NCI-H2171 (cell line): ENCODE measurements at regions not wholly inside any gene's neighbourhood (a gene's known extent, or its start where the extent isn't known, plus 50 kb on each side); places are given as distances from the start of the nearest gene placed in this dataset.
"Not testable (repeated sequence)": the region's sequence is repeated elsewhere in the genome, so short reads cannot be mapped to it uniquely, and the experiment has no call there.

ENCODE experiments used
- DNase-seq: peaks from one replicate; lab custom pipeline; 2025; lab: John Stamatoyannopoulos, UW

DNA sequence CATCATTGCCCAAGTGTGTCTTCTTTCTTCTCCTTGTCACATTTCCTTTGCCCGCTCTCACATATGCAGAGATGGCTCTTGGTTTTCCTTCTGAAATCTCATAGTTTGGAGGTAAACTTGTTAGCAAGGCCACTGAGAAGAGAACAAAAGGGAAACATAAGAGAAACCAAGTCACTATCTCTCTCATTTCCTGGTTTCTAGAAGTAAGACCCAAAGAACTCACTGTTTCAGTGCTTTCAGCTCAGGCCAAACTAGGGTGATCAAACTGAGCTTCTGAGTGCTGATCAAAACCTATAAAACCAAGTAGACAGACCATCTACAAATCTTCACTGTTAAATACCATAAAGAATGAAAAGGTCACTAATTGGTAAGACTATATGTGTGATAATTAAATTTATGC, 275.4 kb upstream of the BTG1 start:
- DNase-seq, result no peak

DNA sequence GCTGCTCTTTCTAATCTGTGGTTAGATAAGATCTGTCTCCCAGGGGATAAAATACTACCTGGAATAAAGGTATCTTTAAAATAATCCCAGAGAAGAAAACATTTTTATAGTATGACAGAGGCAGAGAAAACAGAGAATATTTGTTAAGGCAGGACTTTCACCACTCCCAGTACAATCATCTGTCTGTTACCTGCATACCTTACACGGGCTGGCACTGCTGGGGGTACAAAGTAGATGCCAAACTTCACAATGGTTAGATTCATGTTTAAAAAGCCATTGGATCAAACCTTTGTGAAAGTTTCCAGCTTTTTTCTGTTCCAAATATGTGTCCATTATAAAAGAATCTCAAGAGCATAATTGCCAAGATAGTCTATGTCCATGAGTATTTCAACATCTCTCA, 273.6 kb upstream of the BTG1 start:
- DNase-seq, result no peak

DNA sequence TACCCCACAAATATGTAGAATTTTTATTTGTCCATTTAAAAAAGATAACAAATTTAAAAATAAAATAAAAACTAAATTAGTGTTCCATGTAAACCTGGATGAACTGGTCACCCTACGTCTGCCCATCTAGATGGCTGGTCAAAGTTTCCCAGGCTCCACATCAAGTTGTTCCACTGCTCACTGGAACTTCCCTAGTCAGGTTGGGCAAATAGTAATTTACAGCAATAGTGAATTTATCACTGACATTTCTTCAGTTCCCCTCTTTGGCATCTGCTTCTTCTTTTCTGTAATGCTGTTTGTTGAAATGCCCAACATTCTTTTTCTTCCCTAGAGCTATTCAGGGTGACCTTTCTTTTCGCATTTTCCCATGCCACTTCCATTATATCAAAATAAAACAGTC, 272.7 kb upstream of the BTG1 start:
- DNase-seq, result no peak

DNA sequence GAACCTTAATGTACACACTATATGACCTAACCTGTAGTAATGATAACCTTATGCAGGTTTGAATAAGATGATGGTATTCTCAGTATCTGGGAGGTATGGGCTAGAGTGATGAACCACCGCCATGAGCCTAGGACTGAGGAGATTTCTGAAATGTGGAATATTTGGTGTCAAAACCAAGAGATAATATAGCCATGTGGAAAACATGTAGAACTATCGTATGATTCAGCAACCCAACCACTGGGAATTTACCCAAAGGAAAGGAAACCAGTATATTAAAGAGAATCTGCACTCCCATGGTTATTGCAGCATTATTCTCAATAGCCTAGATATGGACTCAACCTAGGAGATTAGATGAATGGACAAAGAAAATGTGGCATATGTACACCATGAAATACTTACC, 271.7 kb upstream of the BTG1 start:
- DNase-seq, result no peak

DNA sequence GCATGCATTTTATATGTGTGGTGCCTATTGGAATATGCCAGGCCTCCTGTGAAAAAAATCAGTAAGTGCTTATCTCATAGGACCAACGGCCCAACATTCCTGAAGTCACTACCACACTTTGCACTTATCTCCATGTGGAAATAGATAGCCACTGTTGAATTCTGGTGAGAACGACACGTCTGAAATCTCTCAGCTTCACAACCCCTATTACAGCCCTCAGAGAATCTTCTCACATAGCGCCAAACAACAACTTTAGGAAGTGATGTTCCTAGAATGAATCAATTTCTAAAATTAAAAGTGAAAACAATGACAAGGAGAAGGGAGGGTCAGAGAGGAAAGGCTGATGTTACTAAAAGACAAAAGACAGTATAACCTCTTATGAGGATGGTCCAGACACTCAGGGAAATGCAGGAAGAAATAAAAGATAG, 270.8 kb upstream of the BTG1 start:
- DNase-seq, result no peak

DNA sequence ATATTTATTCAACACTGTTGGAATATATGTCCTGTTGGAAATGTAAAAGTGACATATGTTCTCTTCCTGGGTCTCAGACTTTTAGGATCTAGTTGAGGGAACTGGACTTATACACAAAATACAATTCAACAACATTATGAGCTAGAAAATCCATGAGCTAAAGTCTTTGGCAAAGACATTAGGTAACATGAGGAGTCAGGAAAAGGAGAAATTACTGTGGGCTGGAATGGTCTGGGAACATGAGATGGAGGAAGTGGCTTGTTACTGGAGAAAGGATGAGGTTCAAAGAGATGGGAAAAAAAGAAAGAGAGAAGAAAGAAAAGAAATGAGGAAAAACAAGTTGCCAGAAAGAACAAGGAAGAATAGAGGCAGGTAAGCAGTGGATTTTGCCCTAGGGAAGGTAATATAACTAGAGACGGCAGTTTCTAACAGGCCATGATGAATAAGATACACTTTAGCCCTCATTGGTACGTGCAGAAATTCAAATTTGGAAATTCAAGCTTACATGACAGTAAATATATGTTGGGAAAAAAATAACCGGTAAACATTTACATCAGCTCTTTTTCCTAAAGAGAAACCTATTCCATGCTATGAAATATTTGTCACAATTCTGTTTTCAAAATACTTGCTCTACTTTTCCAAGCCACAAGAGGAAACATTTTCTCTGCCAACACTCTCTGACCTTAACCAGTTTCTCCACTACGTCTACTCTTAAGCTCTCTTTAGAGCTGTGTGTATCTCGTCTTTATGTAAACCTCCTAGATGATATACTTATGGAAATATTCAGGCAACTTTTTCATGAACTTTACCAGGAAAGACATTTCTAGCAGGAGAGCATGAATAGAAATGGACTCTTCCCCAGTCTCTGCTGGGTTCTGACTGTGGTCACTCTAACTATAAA, 268.8 kb upstream of the BTG1 start:
- DNase-seq, result no peak

DNA sequence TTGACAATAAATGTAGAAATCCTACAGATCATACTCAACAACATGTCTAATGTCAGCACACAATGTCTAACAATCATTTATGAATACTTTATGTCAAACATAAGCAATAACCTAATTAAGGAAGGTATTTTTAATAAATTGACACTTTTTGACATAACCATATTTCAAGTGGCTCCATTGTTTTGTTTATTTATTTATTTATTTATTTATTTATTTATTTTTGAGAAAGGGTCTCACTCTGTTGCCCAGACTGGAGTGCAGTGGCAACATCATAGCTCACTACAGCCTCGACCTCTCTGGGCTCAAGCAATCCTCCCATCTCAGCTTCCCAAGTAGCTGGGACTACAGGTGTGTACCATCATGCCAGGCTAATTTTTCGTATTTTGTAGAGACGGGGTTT, 267.6 kb upstream of the BTG1 start:
- DNase-seq, result no peak

DNA sequence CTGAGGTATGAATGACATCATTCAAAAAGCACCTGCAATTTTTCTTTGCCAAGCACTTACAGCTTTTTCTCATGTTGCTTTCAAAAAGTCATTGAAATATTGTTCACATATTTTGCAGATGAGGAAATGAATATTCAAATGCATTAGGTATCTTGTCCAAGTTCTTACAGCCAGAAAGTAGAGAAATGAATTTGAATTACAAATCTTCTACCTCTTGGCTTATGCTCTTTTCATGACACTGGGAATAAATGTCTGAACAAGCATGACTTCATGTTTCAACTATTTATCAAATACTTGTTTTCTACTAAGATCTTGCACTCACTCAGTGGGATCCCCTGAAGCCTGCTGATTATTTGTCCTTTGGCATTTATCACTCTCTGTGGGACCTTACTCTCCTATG, 267.2 kb upstream of the BTG1 start:
- no peak for DNase-seq

DNA sequence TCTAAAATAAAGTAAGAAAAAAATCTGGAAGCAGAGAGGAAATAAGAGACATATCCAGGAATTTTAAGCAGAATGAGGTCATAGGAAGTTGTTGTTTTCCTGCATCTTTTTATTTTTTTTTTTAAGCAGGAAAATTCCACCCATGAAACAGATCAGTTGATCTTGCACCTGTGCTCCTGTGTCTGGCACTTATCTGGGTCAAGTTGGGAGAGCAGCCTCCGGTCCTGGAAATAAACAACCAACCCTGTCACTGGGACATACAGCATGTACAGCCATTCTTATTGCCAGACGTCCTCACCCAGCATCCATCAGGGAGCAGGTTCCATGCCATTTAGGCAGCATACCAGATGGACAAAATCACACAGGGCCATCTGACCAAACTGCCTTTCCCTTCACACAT, 266.0 kb upstream of the BTG1 start:
- no peak for DNase-seq

DNA sequence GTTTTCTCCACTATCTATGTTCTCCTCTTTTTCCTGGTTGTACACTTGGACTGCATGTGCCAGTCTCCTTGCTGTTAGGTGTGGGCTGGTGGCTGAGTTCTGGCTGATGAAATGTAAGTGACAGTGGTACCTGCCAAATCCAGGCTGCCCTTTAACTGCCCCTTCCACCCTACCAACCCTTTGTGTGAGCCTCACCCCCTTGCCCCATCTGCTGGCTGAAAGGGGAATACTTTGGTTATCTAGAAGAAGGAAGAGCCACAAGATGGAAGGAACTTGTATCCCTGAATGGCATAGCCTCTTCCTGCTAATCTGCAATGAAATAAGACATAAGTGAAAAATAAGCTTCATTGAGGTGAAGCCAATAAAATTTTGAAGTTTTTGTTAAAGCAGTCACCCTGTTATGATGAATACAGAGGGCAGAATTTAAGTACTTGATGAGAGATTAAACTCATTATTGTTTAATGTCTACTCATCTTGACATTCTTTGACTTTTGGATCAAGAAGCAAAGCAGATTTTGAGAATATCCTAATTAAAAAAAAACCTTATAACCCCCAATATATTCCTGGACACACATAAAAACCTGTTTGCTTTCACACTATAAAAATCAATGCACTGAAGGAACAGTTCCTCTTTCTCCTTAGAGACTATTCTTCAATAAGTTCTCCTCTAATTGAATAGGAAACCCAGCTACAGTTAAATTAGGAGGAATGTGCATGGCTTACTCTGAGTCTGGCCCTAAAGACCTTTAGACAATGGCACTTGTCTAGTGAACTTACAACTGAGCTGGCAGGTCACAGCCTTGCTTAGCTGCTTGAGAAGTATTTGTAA, 262.6 kb upstream of the BTG1 start:
- DNase-seq, result no peak

DNA sequence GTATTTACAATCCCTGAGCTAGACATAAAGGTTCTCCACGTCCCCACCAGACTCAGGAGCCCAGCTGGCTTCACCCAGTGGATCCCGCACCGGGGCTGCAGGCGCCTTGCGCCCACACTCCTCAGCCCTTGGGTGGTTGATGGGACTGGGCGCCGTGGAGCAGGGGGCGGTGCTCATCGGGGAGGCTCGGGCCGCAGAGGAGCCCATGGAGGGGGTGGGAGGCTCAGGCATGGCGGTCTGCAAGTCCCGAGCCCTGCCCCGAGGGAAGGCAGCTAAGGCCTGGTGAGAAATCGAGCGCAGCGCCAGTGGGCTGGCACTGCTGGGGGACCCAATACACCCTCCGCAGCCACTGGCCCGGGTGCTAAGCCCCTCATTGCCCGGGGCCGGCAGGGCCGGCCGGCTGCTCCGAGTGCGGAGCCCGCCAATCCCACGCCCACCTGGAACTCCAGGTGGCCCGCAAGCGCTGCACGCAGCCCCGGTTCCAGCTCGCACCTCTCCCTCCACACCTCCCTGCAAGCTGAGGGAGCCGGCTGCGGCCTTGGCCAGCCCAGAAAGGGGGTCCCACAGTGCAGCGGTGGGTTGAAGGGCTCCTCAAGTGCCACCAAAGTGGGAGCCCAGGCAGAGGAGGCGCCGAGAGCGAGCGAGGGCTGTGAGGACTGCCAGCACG, 260.9 kb upstream of the BTG1 start:
- DNase-seq, result not testable (repeated sequence)

DNA sequence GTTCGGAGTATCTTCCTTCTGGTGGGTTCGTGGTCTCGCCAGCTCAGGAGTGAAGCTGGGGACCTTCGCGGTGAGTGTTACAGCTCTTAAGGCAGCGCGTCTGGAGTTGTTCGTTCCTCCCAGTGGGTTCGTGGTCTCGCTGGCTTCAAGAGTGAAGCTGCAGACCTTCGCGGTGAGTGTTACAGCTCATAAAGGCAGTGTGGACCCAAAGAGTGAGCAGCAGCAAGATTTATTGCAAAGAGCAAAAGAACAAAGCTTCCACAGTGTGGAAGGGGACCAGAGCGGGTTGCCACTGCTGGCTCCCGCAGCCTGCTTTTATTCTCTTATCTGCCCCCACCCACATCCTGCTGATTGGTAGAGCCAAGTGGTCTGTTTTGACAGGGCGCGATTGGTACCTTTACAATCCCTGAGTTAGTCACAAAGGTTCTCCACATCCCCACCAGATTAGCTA, 260.2 kb upstream of the BTG1 start:
- DNase-seq, result not testable (repeated sequence)

DNA sequence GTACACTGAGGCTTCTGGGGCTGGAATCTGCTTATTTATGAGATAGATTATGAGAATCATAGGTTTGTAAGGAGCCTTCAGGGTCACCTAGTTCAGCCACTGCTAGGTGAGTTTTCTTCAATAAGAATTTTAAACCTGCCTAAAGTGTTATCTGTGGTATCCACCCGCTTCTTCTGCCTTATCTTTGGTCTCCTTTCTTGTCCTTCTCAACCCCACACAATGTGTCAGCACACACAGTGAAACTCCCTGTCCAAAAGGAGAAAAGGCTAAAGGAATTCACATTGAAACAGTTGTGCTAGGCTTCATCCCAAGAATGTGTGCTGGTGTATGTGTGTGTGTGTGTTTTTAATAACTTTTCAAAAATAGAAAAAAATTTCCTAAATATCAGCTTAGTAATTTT, 259.3 kb upstream of the BTG1 start:
- no peak for DNase-seq

DNA sequence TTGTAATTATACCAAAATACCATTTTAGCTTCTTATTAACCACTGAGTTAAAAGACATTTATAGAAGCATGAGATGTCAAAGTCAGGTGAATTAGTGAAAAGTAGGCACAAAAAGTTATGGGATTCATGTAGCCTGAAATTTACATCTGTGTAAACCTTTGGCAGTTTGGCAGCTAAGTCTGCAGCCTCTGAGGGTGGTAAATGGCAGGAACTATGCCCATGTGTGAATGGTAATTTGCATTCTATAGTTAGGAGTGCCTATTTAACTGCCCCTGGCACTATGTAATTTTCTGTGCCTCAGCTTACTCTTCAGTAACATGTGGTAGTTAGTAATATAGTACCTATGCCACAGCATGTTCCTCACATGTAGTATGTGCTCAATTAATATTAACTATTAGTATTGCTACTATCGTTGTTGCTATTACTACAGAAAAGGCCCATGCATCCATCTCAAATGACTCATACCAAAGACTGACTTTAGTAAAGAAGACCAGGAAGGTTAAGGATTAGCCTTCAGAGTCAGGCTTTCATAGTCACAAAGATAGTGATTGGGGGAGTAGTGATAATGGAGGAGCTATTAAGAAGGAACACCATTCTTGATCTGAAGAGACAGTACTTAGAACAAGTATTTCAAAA, 258.7 kb upstream of the BTG1 start:
- DNase-seq, result no peak

DNA sequence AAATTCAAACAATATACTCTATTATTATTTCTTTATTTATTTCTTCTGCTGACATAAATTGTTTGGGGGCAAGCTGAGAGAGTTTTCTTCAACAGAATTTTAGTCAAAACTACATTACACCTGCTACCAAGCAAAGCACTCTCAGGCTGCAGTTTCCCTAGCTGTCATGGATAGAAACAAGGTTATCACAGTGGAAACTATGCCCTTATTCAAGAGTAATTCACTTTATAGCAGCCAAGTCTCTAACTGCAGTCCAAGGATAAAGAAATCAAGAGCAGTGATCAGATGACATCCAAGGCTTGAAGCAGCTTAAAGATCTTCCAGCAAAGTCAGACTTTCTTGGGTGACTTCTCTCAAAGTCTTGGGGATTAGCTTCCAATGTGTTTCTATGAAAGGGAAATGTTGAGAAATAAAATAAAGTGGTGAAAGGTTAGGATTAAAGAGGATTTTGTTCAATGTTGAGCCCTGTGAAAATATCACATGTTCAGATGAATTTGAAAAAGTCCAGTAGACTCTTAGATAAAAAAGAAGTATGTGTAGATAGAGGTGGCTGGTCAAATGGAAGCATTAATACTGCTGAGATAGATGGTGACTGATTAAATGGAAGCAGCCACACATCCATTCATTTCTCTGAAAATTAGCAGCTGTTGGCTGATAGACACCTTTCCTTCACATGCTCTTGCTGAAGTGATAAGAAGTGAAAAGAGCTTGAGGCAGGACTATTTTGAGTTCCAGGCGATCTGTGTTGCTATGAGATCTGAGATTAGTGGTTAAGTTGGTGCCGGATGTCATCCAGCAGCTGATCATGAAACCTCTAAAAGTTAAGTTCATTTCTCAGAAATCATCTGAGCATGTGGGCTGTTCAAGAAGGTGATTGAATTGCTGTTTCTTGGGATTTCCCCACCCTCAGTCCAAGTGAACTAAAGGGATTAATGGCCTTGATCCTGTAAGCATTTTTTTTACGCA, 257.8 kb upstream of the BTG1 start:
- DNase-seq, result no peak

DNA sequence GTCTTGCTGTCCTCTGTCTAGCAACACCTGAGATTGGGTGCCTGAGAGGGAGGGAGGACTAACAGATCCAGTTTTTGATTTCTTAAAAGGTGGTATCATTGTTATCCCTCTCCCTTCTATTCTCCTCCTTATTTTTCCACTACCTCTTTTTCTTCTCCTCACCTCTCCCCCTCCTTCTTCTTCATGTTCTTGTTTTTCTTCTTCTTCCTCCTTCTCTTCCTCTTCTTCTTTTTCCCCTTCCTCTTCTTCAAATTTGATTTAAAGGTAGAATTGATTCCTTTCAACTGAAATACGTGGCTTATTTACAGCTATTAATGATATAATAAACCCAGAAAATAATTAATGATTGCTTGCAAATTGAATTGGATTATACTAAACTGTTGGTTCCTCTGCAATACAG, 256.8 kb upstream of the BTG1 start:
- DNase-seq, result no peak

DNA sequence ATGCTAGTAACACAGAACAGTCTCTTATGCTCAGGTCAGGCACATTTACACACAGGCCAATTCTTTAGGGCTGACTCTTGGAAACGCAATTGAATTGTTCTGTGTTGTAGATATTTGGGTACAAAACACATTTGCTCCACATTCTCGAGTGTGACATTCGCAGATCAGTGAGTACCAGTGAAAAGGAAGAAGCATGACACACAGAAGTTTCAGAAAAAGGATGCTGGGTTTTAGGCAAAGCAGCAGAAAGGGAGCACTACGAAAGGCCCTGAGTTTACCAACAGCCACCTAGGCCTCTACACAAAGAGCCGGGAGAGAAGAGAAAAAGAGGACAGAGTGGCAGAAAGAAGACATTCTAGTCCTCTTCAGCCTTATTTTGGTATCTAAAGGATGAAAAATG, 254.4 kb upstream of the BTG1 start:
- DNase-seq, result no peak

DNA sequence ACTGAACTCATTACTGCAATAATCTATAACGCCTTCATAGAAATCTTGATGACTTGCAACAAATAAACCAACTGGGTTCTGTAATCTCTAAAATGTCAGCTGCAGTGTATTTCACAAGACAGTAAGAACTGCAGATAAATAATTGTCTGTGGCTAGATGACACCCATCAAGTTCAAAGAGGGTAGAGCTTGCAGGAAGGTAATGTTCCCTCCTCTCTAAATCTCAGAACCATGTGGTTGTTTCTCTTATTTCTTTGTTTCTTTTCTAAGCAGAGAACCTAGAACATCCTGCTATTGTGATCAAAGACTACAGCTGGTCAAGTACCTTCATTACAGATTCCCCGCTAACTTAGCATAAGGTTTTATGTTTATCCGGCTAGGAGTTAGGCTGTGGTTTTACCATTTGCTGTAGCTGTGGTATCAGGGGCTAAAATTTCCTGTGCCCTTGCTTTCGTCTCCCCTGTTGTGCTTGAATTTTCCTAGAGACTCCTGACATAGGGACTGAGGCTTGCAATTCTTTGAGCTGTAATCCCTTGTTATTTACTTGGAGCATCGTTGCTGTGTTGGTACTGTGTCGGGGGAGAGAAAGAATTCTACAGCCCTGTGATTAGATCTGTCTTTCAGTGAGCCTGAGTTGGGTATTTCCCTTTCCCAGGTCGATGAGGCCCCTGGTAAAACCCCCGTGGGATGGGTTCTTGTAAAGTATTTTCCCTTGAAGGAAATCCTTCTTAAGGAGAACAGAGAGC, 253.1 kb upstream of the BTG1 start:
- no peak for DNase-seq

DNA sequence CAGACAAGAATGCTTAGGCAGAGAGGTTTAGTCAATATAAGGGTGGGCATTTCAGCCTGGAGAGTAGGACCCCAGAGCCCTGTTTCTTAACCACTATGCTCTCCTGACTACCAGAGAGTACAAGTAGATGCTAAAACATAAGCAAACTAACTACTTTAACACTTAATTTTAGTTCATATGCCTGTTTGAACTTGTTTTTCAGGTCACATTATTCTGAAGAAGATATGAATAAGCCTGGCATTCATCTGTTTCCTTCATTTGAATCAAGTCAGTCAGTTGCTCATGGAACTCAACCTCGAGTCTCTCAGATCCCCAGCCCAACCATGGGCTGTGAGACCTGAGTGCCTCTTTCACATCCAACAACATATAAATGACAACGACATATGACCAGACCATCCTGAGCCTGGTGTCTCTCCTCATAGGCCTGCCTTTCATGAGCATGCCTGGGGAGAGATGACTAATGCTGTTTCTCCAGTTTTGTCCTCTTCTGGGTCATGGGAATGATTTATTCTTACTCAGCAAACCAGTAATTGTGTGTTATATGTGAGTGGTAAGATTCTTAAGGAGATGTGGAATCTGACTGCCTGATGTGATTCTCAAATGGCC, 251.1 kb upstream of the BTG1 start:
- DNase-seq, result no peak

DNA sequence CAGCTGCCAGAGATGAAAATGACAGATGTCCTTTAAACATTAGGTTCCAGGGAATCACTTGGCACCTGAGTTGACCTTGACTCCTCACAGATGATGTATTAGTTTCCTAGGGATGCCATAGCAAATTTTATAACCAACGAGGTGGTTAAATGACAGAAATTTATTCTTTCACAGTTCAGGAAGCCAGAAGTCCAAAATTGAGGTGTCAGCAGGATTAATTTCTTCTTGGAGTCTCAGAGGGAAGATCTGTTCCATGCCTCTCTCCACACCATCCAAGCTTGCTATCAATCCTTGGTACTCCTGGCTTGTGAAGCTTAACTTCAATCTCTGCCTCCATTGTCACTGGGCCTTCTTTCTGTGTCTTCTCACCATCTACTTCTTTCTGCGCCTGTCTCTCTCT, 249.7 kb upstream of the BTG1 start:
- DNase-seq, result no peak
